BE2C (cell line): ENCODE measurements at regions not wholly inside any gene's neighbourhood (a gene's known extent, or its start where the extent isn't known, plus 50 kb on each side); places are given as distances from the start of the nearest gene placed in this dataset.
"Not testable (repeated sequence)": the region's sequence is repeated elsewhere in the genome, so short reads cannot be mapped to it uniquely, and the experiment has no call there.

ENCODE experiments used
- DNase-seq: peaks from one replicate; pipeline ENCODE4 v3.0.0-alpha.2; 2020
- H3K27me3 ChIP-seq: fragments of 250-450 bp; sonication (Bioruptor Pico); 2 replicates; pipeline ENCODE4 v1.5.1; 2020; ENCODE audit warnings: mild to moderate bottlenecking
- H3K36me3 ChIP-seq: fragments of 250-450 bp; sonication (Bioruptor Pico); 2 replicates; pipeline ENCODE4 v1.5.1; 2020; ENCODE audit warnings: mild to moderate bottlenecking
- H3K4me1 ChIP-seq: fragments of 250-450 bp; sonication (Bioruptor Pico); 2 replicates; pipeline ENCODE4 v1.5.1; 2020
- H3K4me3 ChIP-seq: 2 replicates; pipeline ENCODE4 v1.5.1; 2011; ENCODE audit warnings: low read depth, low read length
- H3K9me3 ChIP-seq: fragments of 250-450 bp; sonication (Bioruptor Pico); 2 replicates; pipeline ENCODE4 v1.5.1; 2020
- CTCF ChIP-seq: IDR thresholded peaks from 2 replicates; pipeline ENCODE4 v1.5.1; 2012; ENCODE audit warnings: mild to moderate bottlenecking, low read depth, low read length

- Histone ChIP-seq H3K9me3 (no peaks in the 10 kb centered on the region), H3K4me3 (no peak overlapping the region), H3K36me3 (no peaks in the 10 kb centered on the region), H3K27me3 (no peaks in the 10 kb centered on the region), H3K4me1 (no peaks in the 10 kb centered on the region; the same call in 1 of the 2 replicates)
- TF ChIP-seq CTCF, result no peak
- DNase-seq, result no peak
Observed at GRCh38 chr5:117131048-117131679, 556.5 kb upstream of the SEMA6A start.

GRCh38 chr5:117118499-117118898, 543.9 kb upstream of the SEMA6A start:
- no peaks in the 10 kb centered on the region for H3K36me3 ChIP-seq
- H3K4me3 ChIP-seq, result no peak overlapping the region
- H3K27me3 ChIP-seq, result no peaks in the 10 kb centered on the region
- no peak for TF ChIP-seq CTCF
- no peak for DNase-seq
- no peaks in the 10 kb centered on the region for H3K9me3 ChIP-seq
- H3K4me1 ChIP-seq, result no peaks in the 10 kb centered on the region

GRCh38 chr5:117117314-117117713, 542.7 kb upstream of the SEMA6A start:
- H3K36me3 ChIP-seq, result not testable (repeated sequence)

GRCh38 chr5:117110548-117110947, 535.9 kb upstream of the SEMA6A start:
- DNase-seq, result no peak
- Histone ChIP-seq H3K9me3 (no peaks in the 10 kb centered on the region), H3K27me3 (no peaks in the 10 kb centered on the region)

More at GRCh38 chr5:117117314-117117713, 542.7 kb upstream of the SEMA6A start:
- not testable (repeated sequence) for DNase-seq, H3K9me3 ChIP-seq, H3K4me1 ChIP-seq, H3K4me3 ChIP-seq, H3K27me3 ChIP-seq

GRCh38 chr5:117107859-117108258, 533.2 kb upstream of the SEMA6A start:
- H3K9me3 ChIP-seq, result no peaks in the 10 kb centered on the region
- no peaks in the 10 kb centered on the region for H3K27me3 ChIP-seq
- TF ChIP-seq CTCF, result no peak
- no peaks in the 10 kb centered on the region for H3K4me1 ChIP-seq
- DNase-seq, result no peak
- H3K36me3 ChIP-seq, result no peaks in the 10 kb centered on the region
- H3K4me3 ChIP-seq, result no peak overlapping the region

More at GRCh38 chr5:117110548-117110947, 535.9 kb upstream of the SEMA6A start:
- Histone ChIP-seq H3K4me1 (no peaks in the 10 kb centered on the region), H3K36me3 (no peaks in the 10 kb centered on the region), H3K4me3 (no peak overlapping the region)
- TF ChIP-seq CTCF, result no peak

GRCh38 chr5:117103703-117104102, 529.1 kb upstream of the SEMA6A start:
- peak; percentile 21 for DNase-seq
- no peak for TF ChIP-seq CTCF
- H3K9me3 ChIP-seq, result no peaks in the 10 kb centered on the region
- H3K4me1 ChIP-seq, result no peaks in the 10 kb centered on the region
- H3K4me3 ChIP-seq, result no peak overlapping the region
- H3K36me3 ChIP-seq, result no peaks in the 10 kb centered on the region
- no peaks in the 10 kb centered on the region for H3K27me3 ChIP-seq
